Suprapubic skin (tissue), 4 donors: ENCODE measurements at regions not wholly inside any gene's neighbourhood (a gene's known extent, or its start where the extent isn't known, plus 50 kb on each side); places are given as distances from the start of the nearest gene placed in this dataset.

Experiments used
- DNase-seq, 2 donors: peaks; one replicate each; pipeline ENCODE4 v3.0.0-alpha.2; 2019; ENCODE audit warnings: low spot score in 2 of 2
- H3K27ac ChIP-seq: fragments of 200-600 bp; sonication (generic); one replicate; pipeline ENCODE4 v1.5.1; 2019
- H3K27me3 ChIP-seq: fragments of 200-600 bp; sonication (generic); one replicate; pipeline ENCODE4 v1.5.1; 2019
- H3K36me3 ChIP-seq: fragments of 200-600 bp; sonication (generic); one replicate; pipeline ENCODE4 v1.5.1; 2019
- H3K4me1 ChIP-seq: fragments of 200-600 bp; sonication (generic); one replicate; pipeline ENCODE4 v1.5.1; 2019
- H3K4me3 ChIP-seq: fragments of 200-600 bp; sonication (generic); one replicate; pipeline ENCODE4 v1.5.1; 2019; ENCODE audit warnings: mild to moderate bottlenecking
- H3K9me3 ChIP-seq: fragments of 200-600 bp; sonication (generic); one replicate; pipeline ENCODE4 v1.5.1; 2019
- CTCF ChIP-seq, 2 donors: fragments of 200-600 bp in 1 of 2; fragments of 450-650 bp in 1 of 2; sonication (generic) in 1 of 2; IDR thresholded peaks; one replicate each; pipeline ENCODE4 v1.5.1; 2016 to 2019; ENCODE audit warnings: antibody characterized with exemption in 2 of 2, mild to moderate bottlenecking in 1 of 2, moderate library complexity in 1 of 2
- EP300 ChIP-seq: sonication (generic); formaldehyde crosslinking; IDR thresholded peaks from one replicate; pipeline ENCODE4 v1.6.1; 2017; ENCODE audit warnings: antibody characterized with exemption
- POLR2A ChIP-seq, 2 donors: fragments of 450-650 bp; IDR thresholded peaks; one replicate each; pipeline ENCODE4 v1.6.1; 2017; ENCODE audit warnings: antibody characterized with exemption in 2 of 2, mild to moderate bottlenecking in 2 of 2, moderate library complexity in 2 of 2
- POLR2AphosphoS5 ChIP-seq, 3 donors: sonication (generic); formaldehyde crosslinking; IDR thresholded peaks; one replicate each; pipeline ENCODE4 v1.6.1; 2017; ENCODE audit warnings: antibody characterized with exemption in 3 of 3
- WGBS: methylation state at CpG from one replicate; pipeline ENCODE4 v1.1.5; 2018; 5-methylcytosine and 5-hydroxymethylcytosine counted together

DNA sequence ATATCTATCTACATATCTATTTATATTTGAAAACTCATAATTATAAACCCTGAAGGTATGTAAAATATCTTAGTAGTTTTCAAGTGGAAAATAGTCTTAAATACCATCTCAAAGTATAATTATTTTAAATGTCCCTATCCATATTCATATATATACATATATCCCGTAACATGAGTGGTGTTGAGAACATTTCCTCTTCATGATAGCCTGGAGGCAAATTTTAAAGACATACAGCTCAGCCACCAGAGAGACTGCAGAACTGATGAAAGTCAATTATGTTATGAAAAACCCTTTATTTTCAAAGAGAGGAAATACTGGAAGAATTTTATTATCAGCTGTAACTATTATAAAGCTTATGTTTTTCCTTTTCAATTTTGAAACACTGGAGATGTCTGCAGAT is 1806.7 kb upstream of the PCDH7 start:
- no peak for DNase-seq
- Histone ChIP-seq H3K9me3 (no peaks in the 10 kb centered on the region), H3K27me3 (no peaks in the 10 kb centered on the region), H3K27ac (no peak overlapping the region), H3K4me1 (no peaks in the 10 kb centered on the region), H3K36me3 (no peaks in the 10 kb centered on the region), H3K4me3 (no peak overlapping the region)
- no peak for TF ChIP-seq CTCF (IDR thresholded peaks at IDR 0.05)
- TF ChIP-seq POLR2A (IDR thresholded peaks at IDR 0.05), result no peak
- no peak for TF ChIP-seq POLR2AphosphoS5 (IDR thresholded peaks at IDR 0.05)
- no peak for TF ChIP-seq EP300
- WGBS, result 42% methylated on average over 1 of the region's 1 CpG

DNA sequence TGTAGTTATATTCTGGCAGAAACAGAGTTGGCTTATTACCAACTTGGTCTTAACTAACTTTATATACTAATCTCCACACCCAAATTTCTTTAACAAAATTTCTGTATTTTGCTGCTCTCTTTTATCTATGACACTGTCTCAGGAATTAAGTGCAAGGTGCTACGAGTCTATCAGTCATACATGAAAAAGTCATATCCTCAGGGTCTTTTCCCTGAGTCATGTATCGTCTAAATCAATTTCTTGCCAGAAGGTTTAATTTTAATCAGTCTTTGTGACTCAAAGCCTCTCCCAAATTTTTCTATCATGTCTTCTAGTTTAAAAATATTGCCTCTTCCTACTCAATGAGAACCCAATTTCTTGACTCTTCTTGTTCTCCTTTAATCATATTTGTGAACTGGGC is 1803.6 kb upstream of the PCDH7 start:
- 57% methylated on average over 2 of the region's 2 CpGs for WGBS
- no peak for TF ChIP-seq POLR2AphosphoS5 (IDR thresholded peaks at IDR 0.05)
- no peak for TF ChIP-seq POLR2A (IDR thresholded peaks at IDR 0.05)
- TF ChIP-seq CTCF (IDR thresholded peaks at IDR 0.05), result no peak
- TF ChIP-seq EP300, result no peak
- Histone ChIP-seq H3K9me3 (no peaks in the 10 kb centered on the region), H3K36me3 (no peaks in the 10 kb centered on the region), H3K27me3 (no peaks in the 10 kb centered on the region), H3K27ac (no peak overlapping the region), H3K4me3 (no peak overlapping the region), H3K4me1 (no peaks in the 10 kb centered on the region)
- DNase-seq, result no peak

DNA sequence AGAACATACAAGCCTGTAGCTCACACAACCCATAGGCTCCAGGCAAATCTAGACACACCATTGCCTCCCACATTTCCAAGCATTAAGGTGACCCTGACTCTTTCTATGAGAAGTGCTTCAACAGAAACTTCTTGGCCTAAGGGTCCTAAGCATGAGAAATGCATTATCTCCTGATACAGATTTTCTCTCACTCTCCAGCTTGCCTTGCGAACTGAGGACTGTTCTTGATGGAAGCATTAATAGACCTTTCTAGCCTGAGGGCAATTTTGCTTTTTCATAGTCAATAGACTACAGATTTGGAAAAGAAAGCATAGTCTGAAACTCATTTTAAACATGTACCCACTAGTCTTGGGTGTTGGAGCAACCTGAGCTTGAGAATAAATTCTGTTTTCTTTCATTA is 1801.3 kb upstream of the PCDH7 start:
- TF ChIP-seq CTCF (IDR thresholded peaks at IDR 0.05), result no peak
- no peak for TF ChIP-seq EP300
- no peak for TF ChIP-seq POLR2A (IDR thresholded peaks at IDR 0.05)
- TF ChIP-seq POLR2AphosphoS5 (IDR thresholded peaks at IDR 0.05), result no peak
- Histone ChIP-seq H3K4me3 (no peak overlapping the region), H3K4me1 (no peaks in the 10 kb centered on the region), H3K27me3 (no peaks in the 10 kb centered on the region), H3K9me3 (no peaks in the 10 kb centered on the region), H3K36me3 (no peaks in the 10 kb centered on the region), H3K27ac (no peak overlapping the region)
- no peak for DNase-seq
- 65% methylated on average over 1 of the region's 1 CpG for WGBS

- H3K27ac ChIP-seq, result no peak overlapping the region
- WGBS, result 60% methylated on average over 5 of the region's 5 CpGs
- no peaks in the 10 kb centered on the region for H3K9me3 ChIP-seq
- no peaks in the 10 kb centered on the region for H3K36me3 ChIP-seq
- no peak for TF ChIP-seq EP300
- TF ChIP-seq CTCF (IDR thresholded peaks at IDR 0.05), result no peak
- TF ChIP-seq POLR2A (IDR thresholded peaks at IDR 0.05), result no peak
- TF ChIP-seq POLR2AphosphoS5 (IDR thresholded peaks at IDR 0.05), result no peak
- no peak for DNase-seq
- H3K4me3 ChIP-seq, result no peak overlapping the region
- no peaks in the 10 kb centered on the region for H3K27me3 ChIP-seq
- no peaks in the 10 kb centered on the region for H3K4me1 ChIP-seq
Observed at GRCh38 chr4:28921886-28922285, 1798.3 kb upstream of the PCDH7 start.

- no peak for DNase-seq
- H3K4me1 ChIP-seq, result no peaks in the 10 kb centered on the region
- no peaks in the 10 kb centered on the region for H3K9me3 ChIP-seq
- no peak overlapping the region for H3K27ac ChIP-seq
- H3K27me3 ChIP-seq, result no peaks in the 10 kb centered on the region
- H3K36me3 ChIP-seq, result no peaks in the 10 kb centered on the region
- no peak overlapping the region for H3K4me3 ChIP-seq
- no peak for TF ChIP-seq POLR2AphosphoS5 (IDR thresholded peaks at IDR 0.05)
- TF ChIP-seq CTCF (IDR thresholded peaks at IDR 0.05), result no peak
- TF ChIP-seq POLR2A (IDR thresholded peaks at IDR 0.05), result no peak
- no peak for TF ChIP-seq EP300
Observed at GRCh38 chr4:28926156-28926555, 1794.0 kb upstream of the PCDH7 start.
